Keratinocyte (primary cell): ENCODE measurements at regions not wholly inside any gene's neighbourhood (a gene's known extent, or its start where the extent isn't known, plus 50 kb on each side); places are given as distances from the start of the nearest gene placed in this dataset.

Source experiments
- CTCF ChIP-seq, 3 experiments: IDR thresholded peaks in 1 of 3; conservative IDR thresholded peaks in 1 of 3; optimal IDR thresholded peaks in 1 of 3; 2 replicates in 2 of 3; 3 replicates in 1 of 3; pipeline versions ENCODE3 to v1.5.1; 2011; ENCODE audit warnings: low read length in 3 of 3, mild to moderate bottlenecking in 3 of 3, moderate library complexity in 2 of 3, control low read depth in 1 of 3, inconsistent platforms in 1 of 3; ENCODE audit not compliant: insufficient read depth in 2 of 3; ENCODE audit errors: extremely low read depth in 1 of 3
- EZH2 ChIP-seq: IDR thresholded peaks from one replicate; pipeline ENCODE4 v1.6.1; 2012; ENCODE audit warnings: inconsistent platforms, mild to moderate bottlenecking, low read length, moderate library complexity

GRCh38 chr13:58583966-58584365 is 952.4 kb downstream of the PCDH17 start:
- TF ChIP-seq CTCF (optimal IDR thresholded peaks at IDR 0.05 in 1 of 3, IDR thresholded peaks at IDR 0.05 in 1 of 3, conservative IDR thresholded peaks at IDR 0.05 in 1 of 3; ENCODE audit: extremely low read depth in 1 of 3, insufficient read depth in 2 of 3, low read length in 3 of 3), result no peak
- TF ChIP-seq EZH2, result no peak
